Endothelial cell (in vitro differentiated cells): ENCODE measurements at regions not wholly inside any gene's neighbourhood (a gene's known extent, or its start where the extent isn't known, plus 50 kb on each side); places are given as distances from the start of the nearest gene placed in this dataset.

Experiments
- DNase-seq: peaks from one replicate; pipeline ENCODE4 v3.0.0; 2021; ENCODE audit warnings: low spot score
- H3K27ac Mint-ChIP-seq: one replicate; pipeline ENCODE4 v1.8.0; 2021; ENCODE audit warnings: mixed read lengths, inconsistent platforms; ENCODE audit not compliant: unreplicated experiment
- H3K27me3 Mint-ChIP-seq: one replicate; pipeline ENCODE4 v1.8.0; 2021; ENCODE audit warnings: mild to moderate bottlenecking, moderate library complexity, mixed read lengths, inconsistent platforms; ENCODE audit not compliant: unreplicated experiment
- H3K36me3 Mint-ChIP-seq: one replicate; pipeline ENCODE4 v1.8.0; 2021; ENCODE audit warnings: mild to moderate bottlenecking, low read depth, mixed read lengths, inconsistent platforms; ENCODE audit not compliant: unreplicated experiment
- H3K4me1 Mint-ChIP-seq: one replicate; pipeline ENCODE4 v1.8.0; 2021; ENCODE audit warnings: mild to moderate bottlenecking, mixed read lengths, inconsistent platforms; ENCODE audit not compliant: unreplicated experiment
- H3K4me3 Mint-ChIP-seq: one replicate; pipeline ENCODE4 v1.8.0; 2021; ENCODE audit warnings: mild to moderate bottlenecking, mixed read lengths, inconsistent platforms; ENCODE audit not compliant: unreplicated experiment
- H3K9me3 Mint-ChIP-seq: one replicate; pipeline ENCODE4 v1.8.0; 2021; ENCODE audit warnings: mixed read lengths, inconsistent platforms; ENCODE audit not compliant: unreplicated experiment
- TF ChIP-seq, protein P1 (sequence below): fragments of 200-600 bp; sonication (generic); IDR thresholded peaks from one replicate; pipeline ENCODE4 v1.5.0; 2021; ENCODE audit warnings: antibody characterized with exemption; ENCODE audit not compliant: unreplicated experiment

DNA sequence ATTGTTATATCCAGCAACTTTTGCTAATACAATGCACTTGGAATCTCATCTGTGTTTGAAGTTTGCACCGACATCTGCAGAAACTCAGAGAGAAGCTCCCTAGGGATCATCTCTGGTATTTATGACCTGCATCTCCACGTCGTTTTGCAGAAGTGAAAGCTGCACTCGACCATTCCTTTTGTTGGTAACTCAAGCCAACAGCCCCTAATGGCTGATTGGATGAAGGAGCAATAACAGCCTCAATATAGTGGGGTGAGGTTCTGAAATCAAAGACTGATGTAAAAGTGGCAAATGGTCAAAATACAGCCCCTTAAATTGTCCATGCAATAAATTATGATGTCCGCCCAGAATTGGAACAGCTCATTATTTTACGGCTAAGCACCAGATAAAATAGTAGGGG lies 344.2 kb upstream of the KAZN start:
- H3K4me1 Mint-ChIP-seq, result peaks cover 8% of the 10 kb centered on the region
- no peak for DNase-seq

DNA sequence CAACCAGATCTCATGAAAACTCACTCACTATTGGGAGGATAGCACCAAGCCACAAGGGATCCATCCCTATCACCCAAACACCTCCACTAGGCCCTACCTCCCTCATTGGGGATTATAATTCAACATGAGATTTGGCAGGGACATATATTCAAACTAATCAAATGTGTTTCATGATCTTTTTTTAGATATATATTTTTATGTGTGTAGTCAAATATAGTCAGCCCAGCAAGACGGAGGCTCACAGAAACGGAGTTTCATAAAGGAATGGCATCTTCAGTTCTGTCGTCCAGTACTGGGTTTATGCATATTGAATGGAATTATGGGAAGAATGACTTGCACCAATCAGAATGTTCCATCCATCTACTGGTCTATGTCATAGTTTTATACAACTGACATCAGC lies 343.3 kb upstream of the KAZN start:
- H3K9me3 Mint-ChIP-seq, result no peaks in the 10 kb centered on the region
- TF ChIP-seq, protein P1, sequence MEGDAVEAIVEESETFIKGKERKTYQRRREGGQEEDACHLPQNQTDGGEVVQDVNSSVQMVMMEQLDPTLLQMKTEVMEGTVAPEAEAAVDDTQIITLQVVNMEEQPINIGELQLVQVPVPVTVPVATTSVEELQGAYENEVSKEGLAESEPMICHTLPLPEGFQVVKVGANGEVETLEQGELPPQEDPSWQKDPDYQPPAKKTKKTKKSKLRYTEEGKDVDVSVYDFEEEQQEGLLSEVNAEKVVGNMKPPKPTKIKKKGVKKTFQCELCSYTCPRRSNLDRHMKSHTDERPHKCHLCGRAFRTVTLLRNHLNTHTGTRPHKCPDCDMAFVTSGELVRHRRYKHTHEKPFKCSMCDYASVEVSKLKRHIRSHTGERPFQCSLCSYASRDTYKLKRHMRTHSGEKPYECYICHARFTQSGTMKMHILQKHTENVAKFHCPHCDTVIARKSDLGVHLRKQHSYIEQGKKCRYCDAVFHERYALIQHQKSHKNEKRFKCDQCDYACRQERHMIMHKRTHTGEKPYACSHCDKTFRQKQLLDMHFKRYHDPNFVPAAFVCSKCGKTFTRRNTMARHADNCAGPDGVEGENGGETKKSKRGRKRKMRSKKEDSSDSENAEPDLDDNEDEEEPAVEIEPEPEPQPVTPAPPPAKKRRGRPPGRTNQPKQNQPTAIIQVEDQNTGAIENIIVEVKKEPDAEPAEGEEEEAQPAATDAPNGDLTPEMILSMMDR, result no peak

More for the DNA sequence above, 344.2 kb upstream of the KAZN start:
- no peak overlapping the region for H3K27ac Mint-ChIP-seq
- no peaks in the 10 kb centered on the region for H3K27me3 Mint-ChIP-seq
- H3K36me3 Mint-ChIP-seq, result no peaks in the 10 kb centered on the region
- H3K9me3 Mint-ChIP-seq, result no peaks in the 10 kb centered on the region
- TF ChIP-seq, protein P1, result no peak
- no peak overlapping the region for H3K4me3 Mint-ChIP-seq

DNA sequence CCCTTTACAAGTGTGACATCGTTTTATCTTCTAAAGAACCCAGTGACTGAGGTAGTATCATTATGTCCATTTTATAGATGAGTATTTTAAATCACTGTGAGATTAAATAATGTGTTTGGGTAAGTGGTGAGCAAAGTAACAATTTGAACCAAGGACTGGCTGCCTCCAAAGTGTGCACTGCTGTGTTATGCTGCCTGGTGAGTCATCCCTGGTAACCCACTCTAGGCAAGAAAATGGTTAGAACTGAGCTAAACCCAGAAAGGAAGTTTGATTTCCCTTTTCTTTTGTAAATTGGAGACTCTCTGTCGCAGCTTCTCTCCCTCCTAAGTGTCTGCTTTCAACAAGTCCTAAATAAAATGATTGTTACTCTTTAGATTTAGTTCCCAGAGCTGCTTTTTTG lies 342.8 kb upstream of the KAZN start:
- DNase-seq, result no peak
- H3K4me1 Mint-ChIP-seq, result peaks cover 8% of the 10 kb centered on the region
- H3K4me3 Mint-ChIP-seq, result no peak overlapping the region
- TF ChIP-seq, protein P1, result no peak
- no peak overlapping the region for H3K27ac Mint-ChIP-seq
- no peaks in the 10 kb centered on the region for H3K9me3 Mint-ChIP-seq
- no peaks in the 10 kb centered on the region for H3K27me3 Mint-ChIP-seq
- H3K36me3 Mint-ChIP-seq, result no peaks in the 10 kb centered on the region

More for the DNA sequence above, 343.3 kb upstream of the KAZN start:
- H3K27me3 Mint-ChIP-seq, result no peaks in the 10 kb centered on the region
- no peak for DNase-seq
- no peak overlapping the region for H3K4me3 Mint-ChIP-seq
- peaks cover 8% of the 10 kb centered on the region for H3K4me1 Mint-ChIP-seq
- no peak overlapping the region for H3K27ac Mint-ChIP-seq
- H3K36me3 Mint-ChIP-seq, result no peaks in the 10 kb centered on the region

DNA sequence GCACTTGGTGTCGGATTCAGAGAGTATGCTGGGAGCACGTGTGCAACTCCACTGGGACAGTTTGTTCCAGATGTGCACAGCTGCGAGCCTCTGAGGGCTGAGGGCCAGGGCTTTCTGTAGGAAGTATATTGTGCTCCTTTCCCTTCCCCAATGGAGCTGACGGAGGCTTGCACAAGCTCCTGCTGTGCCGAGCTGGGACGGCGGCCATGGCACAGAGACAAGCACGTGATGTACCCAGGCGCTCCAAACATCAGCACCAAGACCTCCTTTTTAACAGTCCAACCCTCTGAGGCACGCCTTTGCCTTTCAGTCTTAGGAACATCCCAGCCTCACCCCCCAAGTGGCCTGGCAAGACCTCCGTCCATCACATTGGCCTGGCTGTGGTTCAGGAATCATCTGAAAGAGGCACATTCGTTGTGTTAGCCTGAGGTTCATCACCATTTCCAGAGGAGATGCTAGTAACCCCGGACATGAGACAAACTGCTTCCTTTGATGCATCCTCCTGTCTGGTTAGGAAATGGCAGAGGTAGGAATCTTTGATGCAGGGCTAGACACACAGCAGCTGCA lies 339.2 kb upstream of the KAZN start:
- no peak overlapping the region for H3K27ac Mint-ChIP-seq
- no peak for DNase-seq
- H3K36me3 Mint-ChIP-seq, result no peaks in the 10 kb centered on the region
- no peaks in the 10 kb centered on the region for H3K9me3 Mint-ChIP-seq
- no peak overlapping the region for H3K4me3 Mint-ChIP-seq
- H3K4me1 Mint-ChIP-seq, result peaks cover 8% of the 10 kb centered on the region
- no peaks in the 10 kb centered on the region for H3K27me3 Mint-ChIP-seq
- TF ChIP-seq, protein P1, result no peak

DNA sequence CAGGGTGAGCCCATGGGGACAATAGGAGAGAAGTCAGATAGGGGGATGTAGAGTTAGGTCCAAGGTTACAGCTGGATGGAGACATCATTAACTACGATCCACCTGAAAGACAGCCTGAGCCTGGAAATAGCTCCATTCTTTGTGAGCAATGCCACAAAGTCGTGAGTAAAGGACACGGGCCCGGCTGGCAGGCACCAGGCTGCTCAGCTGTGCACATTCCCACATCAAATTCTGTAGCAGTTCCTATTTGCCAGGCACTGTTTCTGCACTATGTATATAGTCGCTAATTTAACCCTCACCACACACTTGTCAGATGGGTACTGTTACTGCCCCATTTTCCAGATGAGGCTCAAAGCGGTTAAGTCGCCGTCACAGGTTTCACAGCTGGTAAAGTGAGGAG lies 338.0 kb upstream of the KAZN start:
- no peak overlapping the region for H3K27ac Mint-ChIP-seq
- peaks cover 8% of the 10 kb centered on the region for H3K4me1 Mint-ChIP-seq
- no peaks in the 10 kb centered on the region for H3K36me3 Mint-ChIP-seq
- no peaks in the 10 kb centered on the region for H3K9me3 Mint-ChIP-seq
- no peaks in the 10 kb centered on the region for H3K27me3 Mint-ChIP-seq
- TF ChIP-seq, protein P1, result no peak
- no peak for DNase-seq
- H3K4me3 Mint-ChIP-seq, result no peak overlapping the region
